GM13977 (cell line): ENCODE measurements at regions not wholly inside any gene's neighbourhood (a gene's known extent, or its start where the extent isn't known, plus 50 kb on each side); places are given as distances from the start of the nearest gene placed in this dataset.

Experiments used
- DNase-seq: peaks from one replicate; pipeline ENCODE4 v3.0.0; 2012; ENCODE audit warnings: low spot score
- in situ Hi-C: fragments of 300-500 bp; cut with MboI; formaldehyde crosslinking; loops from one replicate; pipeline ENCODE4 v1.12.0; 2022; ENCODE audit warnings: low sequenced_read_pairs, low pct_unique_long_range_greater_than_20kb, mixed read lengths, inconsistent platforms; ENCODE audit not compliant: unreplicated experiment
- TF ChIP-seq, protein P1 (sequence below): IDR thresholded peaks from 2 replicates; pipeline ENCODE4 v1.5.1; 2012; ENCODE audit warnings: mild to moderate bottlenecking, control low read depth; ENCODE audit not compliant: insufficient read depth; ENCODE audit errors: extremely low read depth, missing control alignments

DNA sequence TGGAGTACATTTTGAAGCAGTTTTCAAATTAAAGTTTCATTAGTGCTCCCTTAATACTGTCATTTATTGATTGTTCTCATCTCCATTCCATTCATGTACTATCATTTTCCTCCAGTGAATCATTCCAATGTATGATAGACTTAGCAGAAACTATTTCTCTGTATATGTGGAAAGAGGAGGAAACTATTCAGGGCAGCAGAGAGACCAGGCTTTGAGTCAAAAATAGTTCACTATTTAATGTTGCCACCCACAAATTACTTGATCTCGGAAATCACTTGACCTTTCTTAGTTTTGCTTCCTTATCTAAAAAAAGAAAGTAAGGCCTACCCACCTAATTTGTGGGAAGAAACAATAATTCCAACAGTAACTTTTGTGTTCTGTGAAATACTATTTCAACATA is 610.5 kb upstream of the ZNF385D start:
- no peak for DNase-seq
- in situ Hi-C loops: no loop called here
- TF ChIP-seq, protein P1, sequence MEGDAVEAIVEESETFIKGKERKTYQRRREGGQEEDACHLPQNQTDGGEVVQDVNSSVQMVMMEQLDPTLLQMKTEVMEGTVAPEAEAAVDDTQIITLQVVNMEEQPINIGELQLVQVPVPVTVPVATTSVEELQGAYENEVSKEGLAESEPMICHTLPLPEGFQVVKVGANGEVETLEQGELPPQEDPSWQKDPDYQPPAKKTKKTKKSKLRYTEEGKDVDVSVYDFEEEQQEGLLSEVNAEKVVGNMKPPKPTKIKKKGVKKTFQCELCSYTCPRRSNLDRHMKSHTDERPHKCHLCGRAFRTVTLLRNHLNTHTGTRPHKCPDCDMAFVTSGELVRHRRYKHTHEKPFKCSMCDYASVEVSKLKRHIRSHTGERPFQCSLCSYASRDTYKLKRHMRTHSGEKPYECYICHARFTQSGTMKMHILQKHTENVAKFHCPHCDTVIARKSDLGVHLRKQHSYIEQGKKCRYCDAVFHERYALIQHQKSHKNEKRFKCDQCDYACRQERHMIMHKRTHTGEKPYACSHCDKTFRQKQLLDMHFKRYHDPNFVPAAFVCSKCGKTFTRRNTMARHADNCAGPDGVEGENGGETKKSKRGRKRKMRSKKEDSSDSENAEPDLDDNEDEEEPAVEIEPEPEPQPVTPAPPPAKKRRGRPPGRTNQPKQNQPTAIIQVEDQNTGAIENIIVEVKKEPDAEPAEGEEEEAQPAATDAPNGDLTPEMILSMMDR: no peak

DNA sequence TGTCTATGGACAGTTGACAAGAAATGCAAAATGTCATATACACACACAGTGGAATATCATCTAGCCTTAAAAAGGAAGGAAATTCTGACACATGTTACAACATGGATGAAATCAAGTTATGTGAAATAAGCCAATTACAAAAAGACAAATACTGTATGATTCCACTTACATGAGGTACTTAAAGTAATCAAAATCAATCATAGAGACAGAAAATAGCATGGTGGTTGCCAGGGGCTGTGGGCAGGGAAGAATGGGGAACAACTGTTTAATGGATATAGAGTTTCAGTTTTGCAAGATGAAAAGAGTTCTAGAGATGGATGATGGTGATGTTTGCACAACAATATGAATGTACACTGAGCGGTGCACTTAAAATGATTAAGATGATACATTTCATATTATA is 613.8 kb upstream of the ZNF385D start:
- no peak for DNase-seq
- TF ChIP-seq, protein P1: no peak
- in situ Hi-C loops: no loop called here

GRCh38 chr3:22366781-22367180 is 615.8 kb upstream of the ZNF385D start:
- TF ChIP-seq, protein P1: no peak
- no peak for DNase-seq
- in situ Hi-C loops: no loop called here

DNA sequence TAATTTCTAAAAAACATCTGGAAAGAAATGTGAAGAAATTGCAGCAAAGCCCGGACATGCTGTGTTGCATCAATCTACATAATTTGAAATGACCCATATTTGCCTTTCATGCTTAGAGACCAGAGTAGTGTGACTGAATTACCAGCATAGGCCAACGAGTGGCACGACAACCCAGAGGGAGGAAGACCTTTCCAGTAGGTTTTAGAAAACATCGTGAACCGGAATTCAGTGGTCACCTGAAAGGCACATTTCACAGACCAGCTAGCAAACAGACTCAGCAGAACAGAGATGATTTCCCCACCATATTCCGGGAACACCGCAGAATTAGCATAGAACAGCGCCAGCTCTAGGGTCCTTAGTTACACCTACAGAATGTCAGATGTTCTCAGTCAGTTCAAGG is 620.0 kb upstream of the ZNF385D start:
- TF ChIP-seq, protein P1: no peak
- in situ Hi-C loops: no loop called here

GRCh38 chr3:22371607-22372291 is 620.7 kb upstream of the ZNF385D start:
- TF ChIP-seq, protein P1: no peak
- in situ Hi-C loops: no loop called here
- no peak for DNase-seq

More for the DNA sequence above, 620.0 kb upstream of the ZNF385D start:
- DNase-seq: no peak

DNA sequence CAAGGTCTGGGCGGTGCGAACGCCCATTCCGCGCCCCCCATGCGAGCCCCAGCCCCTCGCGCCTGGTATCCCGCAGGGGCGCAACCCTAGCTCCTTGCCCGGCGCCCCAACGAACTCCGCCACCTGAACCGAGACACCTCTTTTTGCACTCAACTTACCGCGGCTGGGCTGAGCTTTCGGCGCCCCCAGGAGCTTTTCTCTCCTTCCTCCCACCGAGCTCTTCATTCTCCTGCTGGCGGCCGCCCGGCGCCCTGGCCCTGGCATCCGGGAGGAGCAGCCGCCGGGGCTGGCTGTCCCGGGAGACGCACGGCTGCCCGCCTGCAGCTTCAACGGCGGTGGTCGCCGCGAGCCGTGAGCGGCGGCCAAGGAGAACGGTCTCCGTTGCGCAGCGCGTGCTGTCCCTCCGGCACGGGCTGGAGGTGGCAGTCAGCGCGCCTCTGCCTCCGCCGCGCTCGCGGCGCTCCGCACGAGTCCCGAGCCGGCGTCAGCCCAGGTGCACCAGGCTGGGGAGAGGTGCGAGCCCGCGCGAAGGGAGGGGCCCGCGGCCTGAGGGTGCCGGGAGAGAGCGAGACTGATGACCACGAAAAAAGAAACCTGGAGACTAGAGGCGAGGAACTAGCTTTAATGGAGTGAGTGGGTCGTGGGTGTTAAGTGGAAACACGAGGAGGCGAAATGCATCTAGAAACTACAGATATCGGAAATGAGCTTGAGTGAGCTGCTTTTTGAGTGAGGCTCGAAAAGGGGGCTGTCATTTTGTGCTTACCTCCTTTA is 621.5 kb upstream of the ZNF385D start:
- DNase-seq: peak; percentile 4
- in situ Hi-C loops: no loop called here
- TF ChIP-seq, protein P1: no peak
